Glomerular visceral epithelial cell (primary cell): ENCODE measurements at regions not wholly inside any gene's neighbourhood (a gene's known extent, or its start where the extent isn't known, plus 50 kb on each side); places are given as distances from the start of the nearest gene placed in this dataset.
"Not testable (repeated sequence)": the region's sequence is repeated elsewhere in the genome, so short reads cannot be mapped to it uniquely, and the experiment has no call there.

Source experiments
- DNase-seq: peaks from one replicate; pipeline ENCODE4 v3.0.0-alpha.2; 2016; ENCODE audit errors: extremely low spot score

GRCh38 chr3:8128686-8129085 lies 372.9 kb upstream of the LMCD1 start:
- no peak for DNase-seq

GRCh38 chr3:8136553-8136952 lies 365.1 kb upstream of the LMCD1 start:
- no peak for DNase-seq

- no peak for DNase-seq
These were observed 358.4 kb upstream of the LMCD1 start for GRCh38 chr3:8143186-8143585.

DNA sequence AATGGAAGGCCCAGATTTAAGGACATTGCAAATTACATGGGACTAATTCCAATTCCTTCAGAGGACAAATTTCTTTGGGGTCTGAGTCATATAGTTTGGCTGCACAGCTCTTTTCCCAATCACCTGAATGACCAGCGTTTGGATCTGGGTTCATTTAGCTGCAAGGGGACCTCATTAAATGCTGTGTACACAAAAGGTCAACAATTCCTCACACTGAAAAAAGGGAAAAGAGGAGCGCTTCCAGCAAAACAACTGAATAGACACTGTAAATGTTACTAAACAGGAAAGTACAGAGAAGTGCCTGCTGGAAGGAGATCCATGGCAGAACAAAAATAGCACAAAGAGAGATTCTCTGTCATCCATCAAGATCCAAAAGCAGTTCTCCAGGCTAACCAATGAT lies 356.0 kb upstream of the LMCD1 start:
- DNase-seq = no peak

DNA sequence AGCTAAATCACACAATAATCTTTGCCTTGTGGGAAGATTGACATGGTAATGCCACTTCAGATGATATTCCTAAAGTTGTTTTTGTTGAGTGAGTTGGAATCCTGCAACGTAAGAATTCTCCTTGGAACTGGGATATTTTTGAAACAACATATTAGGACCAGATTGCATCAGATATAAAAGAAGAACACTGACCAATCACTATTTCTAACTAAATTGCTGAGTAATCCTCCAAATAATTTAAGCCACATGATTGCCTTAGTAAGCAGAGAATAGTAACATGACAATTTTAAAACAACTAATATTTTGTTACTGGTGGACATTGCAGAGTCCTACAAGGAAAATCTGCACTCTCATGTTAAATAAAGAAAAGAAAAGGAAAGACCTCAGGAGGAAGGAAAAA lies 353.9 kb upstream of the LMCD1 start:
- no peak for DNase-seq

DNA sequence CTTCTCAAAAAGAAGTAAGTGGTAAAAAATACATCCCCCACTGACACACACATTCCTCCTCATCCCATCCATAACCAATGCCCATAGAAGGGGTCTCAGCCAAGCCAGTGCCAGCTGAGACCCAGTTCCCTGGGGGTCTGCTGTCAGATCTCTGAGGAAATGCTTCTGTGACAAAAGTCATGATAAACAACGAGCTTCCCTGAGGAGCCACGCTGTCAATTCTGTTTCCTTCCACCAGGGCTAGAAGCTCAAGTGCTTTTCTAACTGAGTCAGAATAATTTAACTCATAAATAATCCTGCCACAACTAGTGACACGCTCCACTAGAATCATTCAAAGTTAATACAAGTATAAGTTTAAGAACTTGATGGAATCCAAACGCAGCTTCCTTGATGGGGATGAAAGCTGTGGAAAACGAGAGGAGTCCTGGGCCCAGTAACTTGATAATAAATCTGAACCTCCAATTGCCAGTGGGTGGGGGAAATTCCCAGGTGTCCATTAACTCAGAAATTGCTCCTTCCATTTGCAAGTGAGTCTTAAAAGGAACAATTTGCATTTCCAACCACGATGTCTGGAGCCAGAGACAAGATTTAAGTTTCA lies 348.7 kb upstream of the LMCD1 start:
- DNase-seq = no peak

- DNase-seq = no peak
These were observed 347.8 kb upstream of the LMCD1 start for GRCh38 chr3:8153800-8154199.

GRCh38 chr3:8154617-8155016 lies 347.0 kb upstream of the LMCD1 start:
- DNase-seq = no peak

GRCh38 chr3:8156138-8156537 lies 345.5 kb upstream of the LMCD1 start:
- no peak for DNase-seq

DNA sequence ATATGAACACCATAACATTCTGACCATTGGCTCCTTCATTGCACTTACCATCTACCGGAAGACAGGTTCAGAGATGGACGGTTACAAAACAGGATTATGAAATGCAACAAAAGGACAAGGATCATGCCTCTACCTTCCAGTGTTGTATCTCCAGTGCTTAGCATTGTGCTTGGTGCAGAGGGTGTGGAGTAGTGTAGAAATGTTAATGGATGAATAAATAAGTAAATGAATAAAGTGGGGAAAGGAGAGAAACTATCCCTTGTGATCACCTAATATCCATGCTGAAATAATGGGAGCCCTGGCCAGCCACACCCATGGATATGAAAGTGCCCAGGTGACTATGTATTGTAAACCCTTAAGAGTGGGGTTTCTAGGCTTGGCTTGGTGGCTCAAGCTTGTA lies 344.8 kb upstream of the LMCD1 start:
- DNase-seq = no peak

DNA sequence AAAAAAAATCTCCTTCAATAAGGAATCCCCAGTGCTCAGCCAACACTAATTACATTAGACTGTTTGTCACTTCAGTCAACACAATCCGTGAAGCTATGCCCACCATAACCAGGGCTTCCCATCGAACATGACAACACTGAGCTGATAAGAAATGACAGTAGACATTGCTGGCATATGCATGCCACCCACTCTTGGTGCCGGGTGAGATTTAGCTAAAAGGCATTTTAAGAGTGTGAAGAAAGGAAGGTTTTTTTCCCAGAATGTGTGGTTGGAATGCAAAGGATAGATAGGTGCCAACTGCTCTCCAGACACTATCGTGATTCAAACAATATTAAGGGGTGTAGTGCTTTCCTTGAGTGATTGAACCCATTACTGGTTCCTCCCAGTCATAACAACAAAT lies 344.0 kb upstream of the LMCD1 start:
- no peak for DNase-seq

DNA sequence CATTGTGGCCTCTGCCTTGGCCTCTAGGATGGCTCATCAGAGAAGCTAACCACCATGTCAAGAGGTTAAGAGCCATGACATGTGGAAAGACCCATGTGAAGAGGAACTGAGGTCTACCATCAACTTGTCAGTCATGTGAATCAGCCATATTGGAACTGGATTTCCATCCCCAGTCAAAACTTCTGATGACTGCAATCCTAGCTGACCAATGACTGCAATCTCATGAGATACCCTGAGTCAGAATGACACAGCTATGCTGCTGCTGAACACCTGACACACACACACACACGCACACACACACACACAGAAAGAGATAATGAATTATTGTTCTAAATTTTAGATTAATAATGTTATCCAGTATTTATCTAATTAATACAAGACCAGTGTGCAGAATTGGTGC lies 337.5 kb upstream of the LMCD1 start:
- DNase-seq = no peak

DNA sequence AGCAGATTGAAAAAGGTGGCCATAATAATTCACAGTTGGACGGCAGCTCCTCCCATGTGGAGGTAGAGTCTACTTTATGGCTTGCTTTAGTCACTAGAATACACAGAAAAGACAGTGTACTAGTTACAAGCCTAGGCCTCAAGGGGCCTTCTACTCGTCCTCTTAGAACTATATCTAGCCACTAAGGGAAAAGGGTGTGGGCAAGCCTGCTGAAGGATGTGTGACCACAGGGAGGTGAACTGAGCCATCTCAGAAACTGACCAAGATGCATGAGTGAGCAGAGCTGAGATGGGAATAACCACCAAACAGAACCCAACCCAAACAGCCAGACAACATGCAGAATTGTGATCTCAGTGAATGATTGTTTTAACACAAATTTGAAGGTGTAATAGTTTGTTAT lies 335.6 kb upstream of the LMCD1 start:
- no peak for DNase-seq

DNA sequence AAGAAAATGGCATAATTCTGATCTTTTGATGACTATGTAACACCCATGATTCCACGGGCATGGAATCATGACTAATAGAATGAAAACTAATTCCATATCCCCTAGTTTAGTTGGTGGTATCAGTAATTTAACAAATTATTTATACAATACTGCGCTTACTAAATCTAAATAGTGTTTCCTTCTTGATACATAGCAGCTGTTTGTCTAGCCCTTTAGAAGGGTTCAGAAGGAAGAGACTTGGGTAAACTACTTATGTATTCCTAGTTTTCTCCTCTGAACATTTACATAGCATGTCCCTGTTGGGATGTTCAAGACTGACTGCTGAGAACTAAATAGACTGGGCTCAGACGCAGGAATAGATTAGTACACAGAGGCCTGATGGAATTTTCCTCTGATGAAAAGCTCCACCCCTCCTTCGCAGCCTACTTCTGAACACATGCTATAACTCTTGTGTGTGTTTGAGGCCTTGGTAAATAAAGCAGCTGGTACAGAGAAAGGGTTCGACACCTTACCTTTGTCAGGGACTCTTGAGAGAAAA lies 330.6 kb upstream of the LMCD1 start:
- no peak for DNase-seq

DNA sequence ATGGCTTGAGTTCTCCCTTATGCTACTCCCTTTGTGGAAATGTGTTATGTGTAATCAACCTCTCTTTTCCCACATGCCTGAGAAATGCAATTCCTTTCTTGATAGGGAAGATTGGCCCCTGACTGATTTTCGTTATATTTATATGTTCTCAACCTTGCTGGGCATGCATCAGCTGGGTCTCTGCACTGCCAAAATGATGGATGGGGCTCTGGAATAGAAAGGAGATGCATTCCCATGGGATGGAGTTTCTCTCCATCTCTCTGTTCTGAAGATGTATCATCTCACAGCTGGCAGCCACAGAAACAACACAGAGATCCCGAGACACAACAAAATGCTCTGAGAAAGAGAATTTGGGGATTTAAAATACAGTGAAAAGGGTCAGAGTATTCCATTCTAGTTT lies 327.7 kb upstream of the LMCD1 start:
- no peak for DNase-seq

- not testable (repeated sequence) for DNase-seq
These were observed 324.7 kb upstream of the LMCD1 start for GRCh38 chr3:8176759-8177483.

DNA sequence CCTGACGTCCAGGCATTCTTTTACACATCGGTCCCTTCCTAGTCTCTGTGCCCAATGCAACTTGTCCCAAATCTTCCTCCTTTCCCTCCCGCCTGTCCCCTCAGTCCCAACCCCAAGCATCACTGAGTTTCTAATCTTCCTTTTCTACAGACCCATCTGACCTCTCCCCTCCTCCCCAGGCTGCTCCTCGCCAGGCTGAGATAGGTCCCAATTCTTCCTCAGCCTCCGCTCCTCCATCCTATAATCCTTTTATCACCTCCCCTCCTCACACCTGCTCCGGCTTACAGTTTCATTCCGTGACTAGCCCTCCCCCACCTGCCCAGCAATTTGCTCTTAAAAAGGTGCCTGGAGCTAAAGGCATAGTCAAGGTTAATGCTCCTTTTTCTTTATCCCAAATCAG lies 323.1 kb upstream of the LMCD1 start:
- not testable (repeated sequence) for DNase-seq

- DNase-seq = no peak
These were observed 318.7 kb upstream of the LMCD1 start for GRCh38 chr3:8182904-8183303.

GRCh38 chr3:8183627-8184026 lies 318.0 kb upstream of the LMCD1 start:
- DNase-seq = no peak

DNA sequence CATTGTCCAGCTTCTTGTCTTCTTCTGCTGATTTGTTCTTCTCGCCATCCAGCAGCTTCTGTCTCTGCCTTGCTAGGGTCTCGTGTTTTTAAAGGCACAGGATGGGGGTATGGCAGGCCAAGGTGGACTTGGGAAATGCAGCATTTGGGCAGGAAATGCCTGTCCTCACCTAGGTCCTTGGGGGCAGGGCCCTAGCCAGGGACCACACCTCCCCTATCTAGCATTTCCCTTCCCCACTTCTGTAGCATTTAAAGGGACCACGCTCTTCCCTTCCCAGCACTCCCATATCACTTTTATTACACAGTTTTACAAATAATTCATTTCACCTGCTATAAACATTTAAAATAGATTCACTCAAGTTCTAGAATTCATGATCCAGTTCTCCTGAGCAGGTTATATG lies 315.4 kb upstream of the LMCD1 start:
- DNase-seq = no peak

DNA sequence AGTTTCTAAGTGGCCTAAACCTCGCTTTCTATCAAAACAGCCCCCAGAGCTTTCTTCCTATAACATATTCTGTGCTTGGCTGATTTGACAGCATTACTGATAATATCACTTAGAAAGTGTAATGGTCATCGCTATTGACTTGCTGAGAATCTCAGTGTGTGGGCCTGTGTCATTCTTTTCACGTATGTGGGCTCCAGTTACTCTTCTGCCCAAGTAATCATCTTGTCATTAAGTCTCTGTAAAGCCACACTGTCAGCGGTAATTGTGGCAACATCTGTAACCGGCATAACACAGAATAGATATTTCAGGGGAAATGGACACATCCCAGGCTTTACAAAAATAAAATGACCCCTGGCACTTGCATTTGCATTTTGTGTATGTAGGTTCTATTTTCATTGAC lies 313.6 kb upstream of the LMCD1 start:
- no peak for DNase-seq

DNA sequence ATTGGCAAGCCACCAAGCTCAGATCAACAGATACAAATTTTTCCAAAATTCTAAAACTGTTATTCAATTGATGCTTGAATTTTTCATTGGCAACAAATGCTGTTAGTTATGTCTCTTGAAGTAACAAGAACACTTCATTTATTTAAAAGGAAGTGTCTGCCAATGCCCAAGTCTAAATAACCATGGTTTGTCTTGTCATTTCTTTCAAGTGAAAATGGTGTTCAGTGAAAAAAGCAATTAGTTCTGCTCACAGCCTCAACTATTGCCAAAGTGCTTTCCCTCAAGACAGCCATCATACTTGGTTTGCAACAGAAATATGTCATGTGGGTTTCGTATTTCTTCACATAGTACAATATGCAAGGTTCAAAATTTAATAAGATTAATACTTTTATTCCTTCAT lies 312.6 kb upstream of the LMCD1 start:
- DNase-seq = no peak

DNA sequence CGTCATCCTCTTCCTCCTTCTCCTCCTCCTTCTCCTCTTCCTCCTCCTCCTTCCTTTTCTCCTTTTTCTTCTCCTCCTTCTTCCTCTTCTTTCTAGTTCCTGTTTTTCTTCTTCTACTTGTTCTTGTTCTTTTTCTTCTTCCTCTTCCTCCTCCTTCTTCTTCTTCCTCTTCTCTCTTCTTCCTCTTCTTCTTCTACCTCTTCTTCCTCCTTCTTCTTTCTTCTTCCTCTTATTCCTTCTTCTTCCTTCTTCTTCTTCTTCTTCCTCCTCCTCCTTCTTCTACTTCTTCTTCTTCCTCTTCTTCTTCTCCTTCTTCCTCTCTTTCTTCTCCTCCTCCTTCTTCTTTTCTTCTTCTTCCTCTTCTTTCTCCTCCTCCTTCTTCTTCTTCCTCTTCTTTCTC lies 310.2 kb upstream of the LMCD1 start:
- DNase-seq = no peak

DNA sequence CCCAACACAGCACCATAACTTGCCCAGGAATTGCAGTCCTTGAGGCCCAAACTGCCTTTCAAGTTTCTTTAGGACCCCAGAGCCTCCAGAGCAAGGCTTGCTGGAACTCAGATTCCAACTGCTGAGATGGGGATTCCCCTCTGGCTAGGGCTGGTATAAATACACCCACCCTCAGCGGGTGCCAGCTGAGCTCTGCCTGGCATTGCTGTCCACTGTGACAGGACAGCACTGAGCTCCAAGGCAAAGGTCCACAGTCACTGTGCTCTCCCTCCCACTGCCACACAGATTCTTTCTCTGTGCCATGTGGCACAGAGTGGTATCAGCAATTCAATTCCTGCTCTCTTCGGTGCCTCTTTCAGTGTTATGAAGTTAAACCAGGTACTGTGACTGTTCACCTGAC lies 304.2 kb upstream of the LMCD1 start:
- DNase-seq = no peak
